GM23338 (cell line): ENCODE measurements at regions not wholly inside any gene's neighbourhood (a gene's known extent, or its start where the extent isn't known, plus 50 kb on each side); places are given as distances from the start of the nearest gene placed in this dataset.

ENCODE experiments used
- ATAC-seq: fragments of 200-7000 bp; cut with Tn5 transposase; 3 replicates; pipeline ENCODE4 v1.9.1; 2020
- DNase-seq: peaks from one replicate; pipeline ENCODE4 v3.0.0-alpha.2; 2015; ENCODE audit warnings: low spot score
- H2AFZ ChIP-seq: fragments of 200-600 bp; sonication (generic); 2 replicates; pipeline ENCODE4 v1.8.0; 2016; ENCODE audit warnings: antibody characterized with exemption, mild to moderate bottlenecking, moderate library complexity
- H3F3A ChIP-seq: fragments of 200-600 bp; sonication (generic); replicated peaks from 2 replicates; pipeline ENCODE4 v1.8.0; 2017; ENCODE audit warnings: antibody characterized with exemption, mixed run types, low read depth
- H3K27ac ChIP-seq: fragments of 200-600 bp; sonication (generic); 2 replicates; pipeline ENCODE4 v1.6.1; 2016; ENCODE audit warnings: low read depth
- H3K27me3 ChIP-seq: fragments of 200-600 bp; sonication (generic); 2 replicates; pipeline ENCODE4 v1.8.0; 2016; ENCODE audit warnings: mild to moderate bottlenecking, mixed run types, moderate library complexity; ENCODE audit not compliant: insufficient read depth
- H3K36me3 ChIP-seq: fragments of 200-600 bp; sonication (generic); 2 replicates; pipeline ENCODE4 v1.8.0; 2016; ENCODE audit warnings: mild to moderate bottlenecking; ENCODE audit not compliant: insufficient read depth
- H3K4me1 ChIP-seq: fragments of 200-600 bp; sonication (generic); 2 replicates; pipeline ENCODE4 v1.8.0; 2016; ENCODE audit warnings: mild to moderate bottlenecking, moderate library complexity; ENCODE audit not compliant: insufficient read depth
- H3K4me2 ChIP-seq: fragments of 200-600 bp; sonication (generic); 2 replicates; pipeline ENCODE4 v1.7.1; 2017; ENCODE audit warnings: mixed run types
- H3K4me3 ChIP-seq: fragments of 200-600 bp; sonication (generic); 2 replicates; pipeline ENCODE4 v1.6.1; 2016; ENCODE audit warnings: mixed run types
- H3K79me2 ChIP-seq: fragments of 200-600 bp; sonication (generic); replicated peaks from 2 replicates; pipeline ENCODE4 v1.8.0; 2017; ENCODE audit warnings: mild to moderate bottlenecking; ENCODE audit not compliant: insufficient read depth
- H3K9me2 ChIP-seq: fragments of 200-600 bp; sonication (generic); 2 replicates; pipeline ENCODE4 v1.8.0; 2017; ENCODE audit not compliant: insufficient read depth
- H4K20me1 ChIP-seq: fragments of 200-600 bp; sonication (generic); replicated peaks from 2 replicates; pipeline ENCODE4 v1.8.0; 2017; ENCODE audit warnings: mild to moderate bottlenecking; ENCODE audit not compliant: insufficient read depth
- H3K27ac Mint-ChIP-seq: 2 replicates; pipeline ENCODE4 v1.8.0; 2020; ENCODE audit warnings: inconsistent platforms, mild to moderate bottlenecking, moderate library complexity, mixed read lengths
- H3K27me3 Mint-ChIP-seq: 3 replicates; pipeline ENCODE4 v1.8.0; 2022; ENCODE audit warnings: low read depth, mild to moderate bottlenecking, moderate library complexity, mixed read lengths, inconsistent platforms; ENCODE audit not compliant: insufficient read depth, poor library complexity
- H3K36me3 Mint-ChIP-seq: 3 replicates; pipeline ENCODE4 v1.8.0; 2021; ENCODE audit warnings: low read depth, mild to moderate bottlenecking, inconsistent platforms, moderate library complexity, mixed read lengths
- H3K4me1 Mint-ChIP-seq: 3 replicates; pipeline ENCODE4 v1.8.0; 2020; ENCODE audit warnings: mild to moderate bottlenecking, inconsistent platforms, mixed read lengths
- H3K4me3 Mint-ChIP-seq: 3 replicates; pipeline ENCODE4 v1.8.0; 2021; ENCODE audit warnings: moderate library complexity, mild to moderate bottlenecking, inconsistent platforms, mixed read lengths
- H3K9me3 Mint-ChIP-seq: 3 replicates; pipeline ENCODE4 v1.8.0; 2020; ENCODE audit warnings: moderate library complexity, mild to moderate bottlenecking, inconsistent platforms, mixed read lengths
- CREB1 ChIP-seq: fragments of 250-450 bp; sonication (Bioruptor Pico); IDR thresholded peaks from 2 replicates; pipeline ENCODE4 v1.5.0; 2020; ENCODE audit warnings: low read depth, mild to moderate bottlenecking, moderate library complexity
- CTCF ChIP-seq, 2 experiments: fragments of 200-600 bp in 1 of 2; sonication (generic) in 1 of 2; conservative IDR thresholded peaks; 2 replicates each; pipeline versions ENCODE4 v1.5.1 to v1.6.1; 2016 to 2017; ENCODE audit warnings: antibody characterized with exemption in 2 of 2, low read depth in 2 of 2, mild to moderate bottlenecking in 2 of 2, moderate library complexity in 1 of 2
- EZH2 ChIP-seq: fragments of 200-600 bp; sonication (generic); IDR thresholded peaks from one replicate; pipeline ENCODE4 v1.8.0; 2017; ENCODE audit warnings: antibody characterized with exemption, mild to moderate bottlenecking, low read depth; ENCODE audit not compliant: unreplicated experiment
- JUNB ChIP-seq: IDR thresholded peaks from one replicate; pipeline ENCODE4 v1.6.1; 2016; ENCODE audit warnings: antibody characterized with exemption; ENCODE audit not compliant: unreplicated experiment
- POLR2AphosphoS5 ChIP-seq: IDR thresholded peaks from 2 replicates; pipeline ENCODE4 v1.6.1; 2016; ENCODE audit warnings: antibody characterized with exemption, low read depth
- ZNF462 ChIP-seq: fragments of 250-450 bp; sonication (Bioruptor Pico); IDR thresholded peaks from 2 replicates; pipeline ENCODE4 v1.5.0; 2020; ENCODE audit warnings: mild to moderate bottlenecking, moderate library complexity

DNA sequence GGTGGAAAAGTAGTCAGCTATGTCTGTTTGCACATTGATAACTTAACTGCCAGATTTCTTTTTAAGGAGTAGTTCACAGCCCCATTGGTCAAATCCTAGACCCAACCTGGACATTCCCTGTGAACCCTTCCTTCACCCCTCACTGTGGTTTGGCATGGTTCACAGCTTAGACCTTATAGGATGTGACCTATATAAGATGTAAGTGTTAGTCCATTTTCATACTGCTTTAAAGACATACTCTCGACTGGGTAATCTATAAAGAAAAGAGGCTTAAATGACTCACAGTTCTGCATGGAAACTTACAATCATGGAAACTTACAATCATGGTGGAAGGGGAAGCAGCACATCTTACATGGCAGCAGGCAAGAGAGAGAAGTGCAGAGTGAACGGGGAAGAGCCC, 1066.2 kb downstream of the TTLL7 start (continued):
- TF ChIP-seq ZNF462 (CRISPR knock-in tag) = no peak

DNA sequence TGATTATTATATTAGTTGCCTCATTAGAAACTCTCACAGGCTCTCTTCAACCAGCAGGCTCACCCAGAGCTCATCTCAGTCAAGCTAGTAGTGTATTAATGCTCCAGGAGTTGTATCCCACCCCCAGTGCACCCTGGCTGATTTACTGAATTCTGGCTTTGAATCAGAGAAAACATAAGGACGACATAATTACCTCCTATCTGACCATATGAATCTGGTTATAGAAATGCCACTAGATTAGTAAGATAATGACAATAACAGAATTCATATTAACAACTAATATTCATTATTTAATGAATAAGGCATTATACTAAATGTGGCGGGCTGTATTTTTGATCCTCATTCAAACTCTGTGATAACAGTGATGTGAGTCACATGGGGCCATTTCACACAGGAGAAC, 1066.7 kb downstream of the TTLL7 start:
- no peak overlapping the region for H3K27ac Mint-ChIP-seq

More for the DNA sequence above, 1066.7 kb downstream of the TTLL7 start:
- ATAC-seq (no peak), DNase-seq (no peak)
- H3K9me3 Mint-ChIP-seq = no peaks in the 10 kb centered on the region
- Histone ChIP-seq H3K4me2 (no peak overlapping the region), H2AFZ (no peak overlapping the region), H3K27ac (no peak overlapping the region), H3K79me2 (no peaks in the 10 kb centered on the region), H3K9me2 (no peaks in the 10 kb centered on the region), H3K27me3 (no peaks in the 10 kb centered on the region), H3K4me1 (no peaks in the 10 kb centered on the region), H3K4me3 (no peak overlapping the region), H3F3A (no peaks in the 10 kb centered on the region), H3K36me3 (no peaks in the 10 kb centered on the region), H4K20me1 (no peaks in the 10 kb centered on the region)
- H3K36me3 Mint-ChIP-seq = no peaks in the 10 kb centered on the region
- no peak overlapping the region for H3K4me3 Mint-ChIP-seq
- TF ChIP-seq CREB1 (no peak), POLR2AphosphoS5 (no peak), JUNB (no peak), CTCF (conservative IDR thresholded peaks at IDR 0.05; ENCODE audit: low read depth in 2 of 2) (no peak), ZNF462 (CRISPR knock-in tag) (no peak), EZH2 (no peak)
- no peaks in the 10 kb centered on the region for H3K27me3 Mint-ChIP-seq
- H3K4me1 Mint-ChIP-seq = no peaks in the 10 kb centered on the region
